ENCODE measurements at regions not wholly inside any gene's neighbourhood (a gene's known extent, or its start where the extent isn't known, plus 50 kb on each side); places are given as distances from the start of the nearest gene placed in this dataset.

- TF ChIP-seq SNAI2 (CRISPR knock-in tag; IDR thresholded peaks at IDR 0.05) (no peak), ZNF565 (CRISPR knock-in tag; conservative IDR thresholded peaks at IDR 0.05; ENCODE audit: low read depth) (no peak), BACH2 (CRISPR knock-in tag; IDR thresholded peaks at IDR 0.05; ENCODE audit: borderline replicate concordance) (no peak), TOX (CRISPR knock-in tag; IDR thresholded peaks at IDR 0.05; ENCODE audit: borderline replicate concordance) (no peak), ARNTL (CRISPR knock-in tag; IDR thresholded peaks at IDR 0.05; ENCODE audit: borderline replicate concordance, low read depth) (no peak), ZC3H10 (CRISPR knock-in tag; IDR thresholded peaks at IDR 0.05) (no peak), ZNF70 (CRISPR knock-in tag; IDR thresholded peaks at IDR 0.05) (no peak), CREB5 (CRISPR knock-in tag; IDR thresholded peaks at IDR 0.05; ENCODE audit: low read depth) (no peak), OSR1 (CRISPR knock-in tag; IDR thresholded peaks at IDR 0.05) (no peak), CSRNP3 (CRISPR knock-in tag; IDR thresholded peaks at IDR 0.05) (no peak), ZFP30 (CRISPR knock-in tag; IDR thresholded peaks at IDR 0.05) (no peak), CSDC2 (CRISPR knock-in tag; IDR thresholded peaks at IDR 0.05) (no peak), PATZ1 (CRISPR knock-in tag; IDR thresholded peaks at IDR 0.05; ENCODE audit: borderline replicate concordance) (no peak), GLIS3 (CRISPR knock-in tag; IDR thresholded peaks at IDR 0.05) (no peak), PPARA (CRISPR knock-in tag; IDR thresholded peaks at IDR 0.05; ENCODE audit: borderline replicate concordance) (no peak), ZNF8 (CRISPR knock-in tag; IDR thresholded peaks at IDR 0.05) (no peak), POU6F1 (CRISPR knock-in tag; IDR thresholded peaks at IDR 0.05; ENCODE audit: borderline replicate concordance, low read depth) (no peak)
- ATAC-seq = no peak
These were observed 99.2 kb downstream of the VEGFA start for GRCh38 chr6:43869079-43869710.

GRCh38 chr6:43868467-43868866, 98.5 kb downstream of the VEGFA start:
- no peak for ATAC-seq
- TF ChIP-seq POU6F1 (CRISPR knock-in tag; IDR thresholded peaks at IDR 0.05; ENCODE audit: borderline replicate concordance, low read depth) (no peak), TOX (CRISPR knock-in tag; IDR thresholded peaks at IDR 0.05; ENCODE audit: borderline replicate concordance) (no peak), OSR1 (CRISPR knock-in tag; IDR thresholded peaks at IDR 0.05) (no peak), BACH2 (CRISPR knock-in tag; IDR thresholded peaks at IDR 0.05; ENCODE audit: borderline replicate concordance) (no peak), ZC3H10 (CRISPR knock-in tag; IDR thresholded peaks at IDR 0.05) (no peak), RARB (CRISPR knock-in tag; IDR thresholded peaks at IDR 0.05) (no peak), ZNF565 (CRISPR knock-in tag; conservative IDR thresholded peaks at IDR 0.05; ENCODE audit: low read depth) (no peak), CSRNP3 (CRISPR knock-in tag; IDR thresholded peaks at IDR 0.05) (no peak), TCF4 (CRISPR knock-in tag; IDR thresholded peaks at IDR 0.05; ENCODE audit: borderline replicate concordance) (no peak), GLIS3 (CRISPR knock-in tag; IDR thresholded peaks at IDR 0.05) (no peak), ZNF8 (CRISPR knock-in tag; IDR thresholded peaks at IDR 0.05) (no peak)

- TF ChIP-seq PPARA (CRISPR knock-in tag; IDR thresholded peaks at IDR 0.05; ENCODE audit: borderline replicate concordance) = no peak
- no peak for TF ChIP-seq TCF4 (CRISPR knock-in tag; IDR thresholded peaks at IDR 0.05; ENCODE audit: borderline replicate concordance)
- no peak for TF ChIP-seq ZFP3 (CRISPR knock-in tag; IDR thresholded peaks at IDR 0.05)
- TF ChIP-seq ZNF70 (CRISPR knock-in tag; IDR thresholded peaks at IDR 0.05) = no peak
- no peak for TF ChIP-seq RARB (CRISPR knock-in tag; IDR thresholded peaks at IDR 0.05)
- TF ChIP-seq ZFP30 (CRISPR knock-in tag; IDR thresholded peaks at IDR 0.05) = no peak
- TF ChIP-seq TOX (CRISPR knock-in tag; IDR thresholded peaks at IDR 0.05; ENCODE audit: borderline replicate concordance) = no peak
- no peak for TF ChIP-seq ZC3H10 (CRISPR knock-in tag; IDR thresholded peaks at IDR 0.05)
- no peak for TF ChIP-seq PATZ1 (CRISPR knock-in tag; IDR thresholded peaks at IDR 0.05; ENCODE audit: borderline replicate concordance)
- TF ChIP-seq SNAI2 (CRISPR knock-in tag; IDR thresholded peaks at IDR 0.05) = no peak
- TF ChIP-seq ESRRG (CRISPR knock-in tag; IDR thresholded peaks at IDR 0.05) = no peak
- no peak for TF ChIP-seq CSDC2 (CRISPR knock-in tag; IDR thresholded peaks at IDR 0.05)
- no peak for TF ChIP-seq ZNF8 (CRISPR knock-in tag; IDR thresholded peaks at IDR 0.05)
- TF ChIP-seq ZNF565 (CRISPR knock-in tag; conservative IDR thresholded peaks at IDR 0.05; ENCODE audit: low read depth) = no peak
- no peak for ATAC-seq
These were observed 98.0 kb downstream of the VEGFA start for GRCh38 chr6:43867996-43868395.
